ENCODE measurements at regions not wholly inside any gene's neighbourhood (a gene's known extent, or its start where the extent isn't known, plus 50 kb on each side); places are given as distances from the start of the nearest gene placed in this dataset.
"Not testable (repeated sequence)": the region's sequence is repeated elsewhere in the genome, so short reads cannot be mapped to it uniquely, and the experiment has no call there.

GRCh38 chr1:163471779-163472650 lies 150.3 kb downstream of the NUF2 start:
- ATAC-seq: peak in 3 of 4 donors; percentile 28 to 44 (median 40)
- no peak for TF ChIP-seq CTCF (IDR thresholded peaks at IDR 0.05)

GRCh38 chr1:163472651-163473248 lies 151.0 kb downstream of the NUF2 start:
- Histone ChIP-seq H3K4me3 (no peak overlapping the region), H3K27ac (no peak overlapping the region), H3K4me1 (peaks cover 0 to 4% (median 0%) of the 10 kb centered on the region in 3 donors), H3K27me3 (no peaks in the 10 kb centered on the region), H3K9me3 (no peaks in the 10 kb centered on the region), H3K36me3 (no peaks in the 10 kb centered on the region)
- no peak for ATAC-seq
- WGBS, 2 donors: 53% methylated on average over 9 of the region's 9 CpGs
- no peak for DNase-seq
- FAIRE-seq: no peak
- no peak for TF ChIP-seq CTCF (IDR thresholded peaks at IDR 0.05)
- intact Hi-C loops (cut with DNase I): no loop called here

More at GRCh38 chr1:163471779-163472650, 150.3 kb downstream of the NUF2 start:
- no peak for FAIRE-seq
- 13 to 17% methylated on average over 13 of the region's 13 CpGs for WGBS, 2 donors
- H3K27me3 ChIP-seq: no peaks in the 10 kb centered on the region
- H3K9me3 ChIP-seq: no peaks in the 10 kb centered on the region
- no peak overlapping the region for H3K27ac ChIP-seq
- intact Hi-C loops (cut with DNase I): no loop called here
- no peaks in the 10 kb centered on the region for H3K36me3 ChIP-seq
- H3K4me1 ChIP-seq: peaks cover 0 to 4% (median 0%) of the 10 kb centered on the region in 3 donors
- DNase-seq: no peak
- no peak overlapping the region for H3K4me3 ChIP-seq

- no peak for FAIRE-seq
- H3K9me3 ChIP-seq: no peaks in the 10 kb centered on the region
- no peak overlapping the region for H3K4me3 ChIP-seq
- no peak for ATAC-seq
- H3K36me3 ChIP-seq: no peaks in the 10 kb centered on the region
- no peak for TF ChIP-seq CTCF (IDR thresholded peaks at IDR 0.05)
- peaks cover 0 to 3% (median 0%) of the 10 kb centered on the region in 3 donors for H3K4me1 ChIP-seq
- intact Hi-C loops (cut with DNase I): no loop called here
- no peak overlapping the region for H3K27ac ChIP-seq
- no peak for DNase-seq
- no peaks in the 10 kb centered on the region for H3K27me3 ChIP-seq
- WGBS, 2 donors: 39 to 51% methylated on average over 3 of the region's 3 CpGs
Observed at GRCh38 chr1:163477276-163477830, 155.6 kb downstream of the NUF2 start.

GRCh38 chr1:163498391-163499330 lies 176.9 kb downstream of the NUF2 start:
- H3K9me3 ChIP-seq; H3K4me1 ChIP-seq; H3K4me3 ChIP-seq; H3K27me3 ChIP-seq; H3K27ac ChIP-seq; H3K36me3 ChIP-seq; FAIRE-seq; ATAC-seq; intact Hi-C loops (cut with DNase I): not testable (repeated sequence)
- DNase-seq: peak in 1 of 6 donors; percentile 62
- 88 to 91% methylated on average over 41 to 52 of the region's 52 CpGs for WGBS, 2 donors
